ENCODE measurements at regions not wholly inside any gene's neighbourhood (a gene's known extent, or its start where the extent isn't known, plus 50 kb on each side); places are given as distances from the start of the nearest gene placed in this dataset.

GRCh38 chr12:93174473-93174872 lies 203.3 kb upstream of the NUDT4 start:
- no peak for TF ChIP-seq CTCF (IDR thresholded peaks at IDR 0.05; ENCODE audit: poor library complexity)
- TF ChIP-seq EZH2 (IDR thresholded peaks at IDR 0.05; ENCODE audit: borderline replicate concordance) = no peak
